Adipocyte (in vitro differentiated cells): ENCODE measurements at regions not wholly inside any gene's neighbourhood (a gene's known extent, or its start where the extent isn't known, plus 50 kb on each side); places are given as distances from the start of the nearest gene placed in this dataset.
"Not testable (repeated sequence)": the region's sequence is repeated elsewhere in the genome, so short reads cannot be mapped to it uniquely, and the experiment has no call there.

ENCODE experiments used
- DNase-seq: peaks from one replicate; pipeline ENCODE4 v3.0.0-alpha.2; 2015; ENCODE audit warnings: low read depth
- H3K27me3 ChIP-seq: replicated peaks from 2 replicates; pipeline ENCODE4 v1.7.0; 2013; ENCODE audit warnings: mild to moderate bottlenecking, low read length, moderate library complexity; ENCODE audit not compliant: control insufficient read depth, insufficient read depth
- H3K36me3 ChIP-seq: 2 replicates; pipeline ENCODE4 v1.7.0; 2013; ENCODE audit warnings: low read length, mild to moderate bottlenecking, moderate library complexity; ENCODE audit not compliant: control insufficient read depth, insufficient read depth, severe bottlenecking
- H3K4me1 ChIP-seq: 2 replicates; pipeline ENCODE4 v1.7.0; 2013; ENCODE audit warnings: mild to moderate bottlenecking, low read length, moderate library complexity; ENCODE audit not compliant: control insufficient read depth, insufficient read depth
- H3K4me3 ChIP-seq: 2 replicates; pipeline ENCODE4 v1.7.0; 2013; ENCODE audit warnings: mild to moderate bottlenecking, low read length, moderate library complexity
- H3K9ac ChIP-seq: 2 replicates; pipeline ENCODE4 v1.7.0; 2013; ENCODE audit warnings: mild to moderate bottlenecking, low read length, moderate library complexity
- H3K9me3 ChIP-seq: 2 replicates; pipeline ENCODE4 v1.7.0; 2013; ENCODE audit warnings: mild to moderate bottlenecking, low read length, moderate library complexity; ENCODE audit not compliant: control insufficient read depth

GRCh38 chr4:52423967-52424366 is 235.1 kb downstream of the USP46 start:
- Histone ChIP-seq H3K36me3 (no peaks in the 10 kb centered on the region), H3K9ac (no peak overlapping the region), H3K4me1 (no peaks in the 10 kb centered on the region), H3K9me3 (no peaks in the 10 kb centered on the region), H3K27me3 (peaks cover 3% of the 10 kb centered on the region), H3K4me3 (no peak overlapping the region)
- no peak for DNase-seq

- Histone ChIP-seq H3K9ac (no peak overlapping the region), H3K27me3 (peaks cover 11% of the 10 kb centered on the region), H3K4me1 (no peaks in the 10 kb centered on the region), H3K4me3 (no peak overlapping the region), H3K9me3 (no peaks in the 10 kb centered on the region), H3K36me3 (no peaks in the 10 kb centered on the region)
- no peak for DNase-seq
Observed at GRCh38 chr4:52425751-52426326, 233.3 kb downstream of the USP46 start.

- no peaks in the 10 kb centered on the region for H3K9me3 ChIP-seq
- no peaks in the 10 kb centered on the region for H3K36me3 ChIP-seq
- H3K4me3 ChIP-seq = no peak overlapping the region
- no peak for DNase-seq
- peaks cover 27% of the 10 kb centered on the region for H3K27me3 ChIP-seq
- H3K9ac ChIP-seq = no peak overlapping the region
- H3K4me1 ChIP-seq = no peaks in the 10 kb centered on the region
Observed at GRCh38 chr4:52431410-52431809, 227.7 kb downstream of the USP46 start.

GRCh38 chr4:52431869-52432268 is 227.2 kb downstream of the USP46 start:
- no peak for DNase-seq
- Histone ChIP-seq H3K36me3 (no peaks in the 10 kb centered on the region), H3K4me3 (no peak overlapping the region), H3K4me1 (no peaks in the 10 kb centered on the region), H3K9ac (no peak overlapping the region), H3K27me3 (peaks cover 31% of the 10 kb centered on the region), H3K9me3 (no peaks in the 10 kb centered on the region)

GRCh38 chr4:52442524-52442923 is 216.6 kb downstream of the USP46 start:
- peaks cover 12% of the 10 kb centered on the region for H3K27me3 ChIP-seq
- H3K9me3 ChIP-seq, DNase-seq, H3K4me3 ChIP-seq, H3K4me1 ChIP-seq, H3K9ac ChIP-seq, H3K36me3 ChIP-seq: not testable (repeated sequence)

- Histone ChIP-seq H3K4me1 (no peaks in the 10 kb centered on the region), H3K36me3 (no peaks in the 10 kb centered on the region), H3K9ac (no peak overlapping the region), H3K9me3 (no peaks in the 10 kb centered on the region), H3K27me3 (peaks cover 13% of the 10 kb centered on the region), H3K4me3 (no peak overlapping the region)
- DNase-seq = no peak
Observed at GRCh38 chr4:52472444-52472843, 186.7 kb downstream of the USP46 start.

GRCh38 chr4:52477191-52477780 is 181.8 kb downstream of the USP46 start:
- Histone ChIP-seq H3K9ac (no peak overlapping the region), H3K36me3 (no peaks in the 10 kb centered on the region), H3K4me1 (no peaks in the 10 kb centered on the region), H3K27me3 (no peaks in the 10 kb centered on the region), H3K9me3 (no peaks in the 10 kb centered on the region), H3K4me3 (no peak overlapping the region)
- peak; percentile 3 for DNase-seq

- no peaks in the 10 kb centered on the region for H3K36me3 ChIP-seq
- no peak overlapping the region for H3K4me3 ChIP-seq
- DNase-seq = no peak
- H3K27me3 ChIP-seq = no peaks in the 10 kb centered on the region
- H3K9me3 ChIP-seq = no peaks in the 10 kb centered on the region
- no peak overlapping the region for H3K9ac ChIP-seq
- no peaks in the 10 kb centered on the region for H3K4me1 ChIP-seq
Observed at GRCh38 chr4:52483186-52483890, 175.8 kb downstream of the USP46 start.

GRCh38 chr4:52507774-52508173 is 151.3 kb downstream of the USP46 start:
- H3K9ac ChIP-seq = no peak overlapping the region
- no peak for DNase-seq

GRCh38 chr4:52510939-52511565 is 148.0 kb downstream of the USP46 start:
- H3K27me3 ChIP-seq = no peaks in the 10 kb centered on the region
- no peaks in the 10 kb centered on the region for H3K36me3 ChIP-seq
- H3K9ac ChIP-seq = no peak overlapping the region
- H3K4me3 ChIP-seq = no peak overlapping the region
- no peaks in the 10 kb centered on the region for H3K4me1 ChIP-seq
- no peak for DNase-seq
- H3K9me3 ChIP-seq = no peaks in the 10 kb centered on the region

More at GRCh38 chr4:52507774-52508173, 151.3 kb downstream of the USP46 start:
- no peaks in the 10 kb centered on the region for H3K9me3 ChIP-seq
- H3K4me1 ChIP-seq = no peaks in the 10 kb centered on the region
- H3K4me3 ChIP-seq = no peak overlapping the region
- H3K36me3 ChIP-seq = no peaks in the 10 kb centered on the region
- no peaks in the 10 kb centered on the region for H3K27me3 ChIP-seq

GRCh38 chr4:52511825-52512224 is 147.3 kb downstream of the USP46 start:
- H3K9me3 ChIP-seq = no peaks in the 10 kb centered on the region
- H3K4me1 ChIP-seq = no peaks in the 10 kb centered on the region
- H3K27me3 ChIP-seq = no peaks in the 10 kb centered on the region
- no peak overlapping the region for H3K4me3 ChIP-seq
- H3K9ac ChIP-seq = no peak overlapping the region
- no peak for DNase-seq
- no peaks in the 10 kb centered on the region for H3K36me3 ChIP-seq
